Right renal cortex interstitium (tissue), 3 donors: ENCODE measurements at regions not wholly inside any gene's neighbourhood (a gene's known extent, or its start where the extent isn't known, plus 50 kb on each side); places are given as distances from the start of the nearest gene placed in this dataset.
A peak's percentile ranks its signal among the peaks of the same experiment; 100 is the strongest.

Experiments used
- DNase-seq, 3 donors: peaks; one replicate each; pipeline ENCODE4 v3.0.0-alpha.2; 2013; ENCODE audit warnings: low read depth in 3 of 3, low spot score in 2 of 3

DNA sequence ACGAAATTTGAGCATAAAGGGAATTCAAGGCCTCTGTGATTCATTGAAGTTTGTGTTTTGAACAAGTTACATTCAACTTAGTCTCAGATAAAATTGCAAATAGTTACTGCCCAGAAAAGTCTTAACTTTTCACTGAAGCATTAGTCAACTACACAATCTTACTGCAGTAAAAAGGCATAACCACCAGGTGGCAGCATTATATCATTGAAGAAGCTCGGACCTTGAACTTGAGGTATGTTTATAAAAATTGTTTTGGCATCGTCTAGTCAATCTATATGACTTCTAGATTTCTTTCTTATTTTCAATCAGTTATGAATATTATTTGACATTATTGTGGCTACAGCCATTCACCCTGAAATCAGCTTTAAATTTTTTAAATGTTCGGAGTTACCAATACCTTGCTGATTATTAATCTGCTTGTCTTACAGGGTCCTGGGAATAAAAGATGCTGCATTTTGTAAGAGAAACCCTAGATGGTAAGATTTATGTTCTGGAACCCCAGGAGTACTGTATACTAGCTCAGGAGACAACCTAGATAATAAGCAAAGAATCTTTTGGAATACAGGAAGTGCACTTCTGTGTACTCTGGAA is 83.9 kb upstream of the GRAMD2B start:
- no peak for DNase-seq

GRCh38 chr5:126341906-126342630 is 81.1 kb upstream of the GRAMD2B start:
- no peak for DNase-seq

DNA sequence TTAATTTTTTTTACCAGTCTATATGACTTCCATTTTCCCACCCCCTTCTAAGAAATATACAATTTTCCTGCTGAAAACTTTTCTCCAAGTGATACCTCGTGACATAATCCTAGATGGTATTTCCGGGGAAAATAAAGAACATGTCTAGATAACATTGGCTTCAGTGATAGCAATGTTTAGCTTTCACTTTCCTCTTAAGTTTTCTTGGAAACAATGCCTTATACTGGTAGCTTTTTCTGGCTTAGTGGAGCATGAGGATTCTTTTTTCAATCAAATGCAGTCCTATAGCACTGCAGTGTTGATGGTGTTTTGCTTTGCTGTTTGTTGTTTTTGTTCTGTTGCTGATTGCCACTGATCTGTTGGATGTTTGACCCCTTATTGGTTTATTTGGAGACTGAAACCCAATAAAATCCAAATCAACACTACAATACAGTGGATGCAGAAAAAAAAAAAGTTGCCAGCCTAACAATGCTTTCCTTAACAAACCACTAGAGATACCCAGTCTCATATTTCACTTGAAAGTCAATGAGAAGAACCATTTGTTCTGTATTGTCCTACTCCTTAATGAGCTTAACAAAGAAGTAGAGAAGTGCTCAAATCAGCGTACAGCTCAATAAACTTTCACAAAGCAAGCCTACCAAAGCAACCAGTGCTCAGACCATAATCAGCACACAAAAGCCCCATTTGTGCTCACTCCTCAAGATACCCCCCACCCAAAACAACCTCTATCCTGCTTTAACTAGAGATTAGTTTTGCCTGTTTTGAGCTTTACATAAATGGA is 74.2 kb upstream of the GRAMD2B start:
- DNase-seq, result no peak

- DNase-seq, result no peak
These were observed 72.1 kb upstream of the GRAMD2B start for GRCh38 chr5:126351153-126351552.

GRCh38 chr5:126354012-126354857 is 69.0 kb upstream of the GRAMD2B start:
- DNase-seq, result no peak

- DNase-seq, result no peak
These were observed 68.1 kb upstream of the GRAMD2B start for GRCh38 chr5:126354858-126355731.

DNA sequence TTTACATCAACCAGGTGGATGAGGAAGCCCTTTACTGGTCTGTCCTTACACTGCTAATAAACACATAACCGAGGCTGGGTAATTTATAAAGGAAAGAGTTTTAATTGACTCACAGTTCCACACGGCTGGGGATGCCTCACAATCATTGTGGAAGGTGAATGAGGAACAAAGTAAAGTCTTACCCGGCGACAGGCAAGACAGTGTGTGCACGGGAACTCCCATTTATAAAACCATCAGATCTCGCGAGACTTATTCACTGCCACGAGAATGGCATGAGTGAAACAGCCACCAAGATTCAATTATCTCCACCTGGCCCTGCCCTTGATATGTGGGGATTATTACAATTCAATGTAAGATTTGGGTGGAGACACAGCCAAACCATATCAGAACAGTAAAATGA is 67.3 kb upstream of the GRAMD2B start:
- DNase-seq, result no peak

- DNase-seq, result no peak
These were observed 65.4 kb upstream of the GRAMD2B start for GRCh38 chr5:126357585-126358342.

DNA sequence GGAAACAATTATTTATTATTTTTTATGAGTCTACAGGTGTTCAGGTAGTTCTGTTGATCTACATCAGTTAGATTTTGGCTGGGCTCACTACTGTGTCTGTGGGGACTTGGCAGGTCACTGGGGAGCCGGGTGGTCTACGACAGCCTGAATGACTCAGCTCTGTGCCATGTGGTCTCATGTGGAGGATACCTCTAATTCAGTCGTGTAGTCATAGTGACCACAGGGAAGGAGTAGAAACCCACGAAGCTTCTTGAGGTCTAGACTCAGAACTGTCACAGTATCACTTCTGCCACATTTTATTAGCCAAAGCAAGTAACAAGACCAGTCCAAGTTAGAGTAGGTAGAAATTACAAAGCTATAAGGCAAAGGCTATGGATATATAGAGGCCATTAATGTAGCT is 64.7 kb upstream of the GRAMD2B start:
- DNase-seq, result no peak

GRCh38 chr5:126359884-126360283 is 63.3 kb upstream of the GRAMD2B start:
- no peak for DNase-seq

- no peak for DNase-seq
These were observed 62.7 kb upstream of the GRAMD2B start for GRCh38 chr5:126360467-126360866.

GRCh38 chr5:126363658-126364057 is 59.6 kb upstream of the GRAMD2B start:
- DNase-seq, result no peak

- DNase-seq, result no peak
These were observed 58.9 kb upstream of the GRAMD2B start for GRCh38 chr5:126364206-126364902.

GRCh38 chr5:126365446-126366198 is 57.6 kb upstream of the GRAMD2B start:
- DNase-seq, result no peak

GRCh38 chr5:126366199-126366560 is 57.0 kb upstream of the GRAMD2B start:
- no peak for DNase-seq

- DNase-seq, result peak in 1 of 3 donors; percentile 63
These were observed 54.9 kb upstream of the GRAMD2B start for GRCh38 chr5:126368239-126368812.

DNA sequence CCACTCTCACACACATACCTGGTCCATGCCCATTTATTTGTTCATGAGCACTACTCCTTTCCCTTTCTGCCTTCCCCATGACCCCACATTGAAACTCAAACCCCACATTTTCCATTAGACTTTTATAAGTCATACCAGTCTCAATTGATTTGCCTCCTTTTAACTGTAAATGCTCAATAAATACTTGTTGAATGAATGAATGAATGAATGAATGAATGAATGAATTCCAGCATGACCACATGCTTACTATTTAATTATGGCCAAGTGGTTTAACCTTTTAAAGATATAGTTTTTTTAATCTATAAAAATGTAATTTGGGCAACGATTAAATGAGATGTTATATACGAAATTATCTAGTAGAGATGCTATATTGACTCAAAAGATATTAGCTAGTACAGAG is 54.1 kb upstream of the GRAMD2B start:
- no peak for DNase-seq
